Esophagus muscularis mucosa (tissue), 3 donors: ENCODE measurements at regions not wholly inside any gene's neighbourhood (a gene's known extent, or its start where the extent isn't known, plus 50 kb on each side); places are given as distances from the start of the nearest gene placed in this dataset.

Experiments used
- CTCF ChIP-seq, 3 experiments: fragments of 200-600 bp in 2 of 3; fragments of 450-650 bp in 1 of 3; sonication (generic) in 2 of 3; IDR thresholded peaks; one replicate each; pipeline ENCODE4 v1.5.1; 2017 to 2019; ENCODE audit warnings: antibody characterized with exemption in 3 of 3, mild to moderate bottlenecking in 2 of 3, moderate library complexity in 1 of 3
- POLR2A ChIP-seq: fragments of 450-650 bp; IDR thresholded peaks from one replicate; pipeline ENCODE4 v1.6.1; 2017; ENCODE audit warnings: antibody characterized with exemption, moderate library complexity, mild to moderate bottlenecking, low read depth

DNA sequence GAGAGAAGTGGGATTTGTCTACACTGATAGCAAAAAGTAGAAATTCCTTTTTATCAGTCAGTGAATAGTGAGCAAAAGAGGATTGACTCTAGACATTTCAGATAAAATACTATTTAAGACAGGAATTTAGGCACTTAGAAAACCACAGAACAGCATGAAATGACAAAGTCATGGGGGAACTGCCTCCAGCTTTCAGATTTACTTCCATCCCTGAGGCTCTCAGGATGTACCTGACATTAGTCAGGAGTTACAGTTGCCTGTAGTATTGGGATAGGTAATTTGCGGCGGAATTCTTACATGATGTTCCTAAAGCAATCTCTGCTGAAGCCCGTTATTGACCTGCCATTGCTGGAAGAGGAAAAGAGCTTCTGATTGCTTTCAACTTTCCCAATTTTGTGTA lies 337.1 kb upstream of the MAP2 start:
- no peak for TF ChIP-seq CTCF (IDR thresholded peaks at IDR 0.05)
- TF ChIP-seq POLR2A = no peak
